ENCODE measurements at regions not wholly inside any gene's neighbourhood (a gene's known extent, or its start where the extent isn't known, plus 50 kb on each side); places are given as distances from the start of the nearest gene placed in this dataset.

GRCh38 chr1:83787246-83787998 is 211.5 kb downstream of the TTLL7 start:
- DNase-seq (ENCODE audit: low spot score in 2 of 2): no peak
- Histone ChIP-seq H3K4me3 (no peak overlapping the region), H3K27ac (no peak overlapping the region), H3K9me3 (peaks cover 0 to 7% of the 10 kb centered on the region in 2 donors), H3K36me3 (no peaks in the 10 kb centered on the region), H3K4me1 (no peaks in the 10 kb centered on the region), H3K27me3 (no peaks in the 10 kb centered on the region)
- intact Hi-C loops (cut with DNase I; ENCODE audit: low total_unique reads): no loop called here
- no peak for TF ChIP-seq POLR2AphosphoS5 (IDR thresholded peaks at IDR 0.05)
- TF ChIP-seq, protein P1, sequence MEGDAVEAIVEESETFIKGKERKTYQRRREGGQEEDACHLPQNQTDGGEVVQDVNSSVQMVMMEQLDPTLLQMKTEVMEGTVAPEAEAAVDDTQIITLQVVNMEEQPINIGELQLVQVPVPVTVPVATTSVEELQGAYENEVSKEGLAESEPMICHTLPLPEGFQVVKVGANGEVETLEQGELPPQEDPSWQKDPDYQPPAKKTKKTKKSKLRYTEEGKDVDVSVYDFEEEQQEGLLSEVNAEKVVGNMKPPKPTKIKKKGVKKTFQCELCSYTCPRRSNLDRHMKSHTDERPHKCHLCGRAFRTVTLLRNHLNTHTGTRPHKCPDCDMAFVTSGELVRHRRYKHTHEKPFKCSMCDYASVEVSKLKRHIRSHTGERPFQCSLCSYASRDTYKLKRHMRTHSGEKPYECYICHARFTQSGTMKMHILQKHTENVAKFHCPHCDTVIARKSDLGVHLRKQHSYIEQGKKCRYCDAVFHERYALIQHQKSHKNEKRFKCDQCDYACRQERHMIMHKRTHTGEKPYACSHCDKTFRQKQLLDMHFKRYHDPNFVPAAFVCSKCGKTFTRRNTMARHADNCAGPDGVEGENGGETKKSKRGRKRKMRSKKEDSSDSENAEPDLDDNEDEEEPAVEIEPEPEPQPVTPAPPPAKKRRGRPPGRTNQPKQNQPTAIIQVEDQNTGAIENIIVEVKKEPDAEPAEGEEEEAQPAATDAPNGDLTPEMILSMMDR (IDR thresholded peaks at IDR 0.05): no peak
- TF ChIP-seq POLR2A (IDR thresholded peaks at IDR 0.05): no peak

DNA sequence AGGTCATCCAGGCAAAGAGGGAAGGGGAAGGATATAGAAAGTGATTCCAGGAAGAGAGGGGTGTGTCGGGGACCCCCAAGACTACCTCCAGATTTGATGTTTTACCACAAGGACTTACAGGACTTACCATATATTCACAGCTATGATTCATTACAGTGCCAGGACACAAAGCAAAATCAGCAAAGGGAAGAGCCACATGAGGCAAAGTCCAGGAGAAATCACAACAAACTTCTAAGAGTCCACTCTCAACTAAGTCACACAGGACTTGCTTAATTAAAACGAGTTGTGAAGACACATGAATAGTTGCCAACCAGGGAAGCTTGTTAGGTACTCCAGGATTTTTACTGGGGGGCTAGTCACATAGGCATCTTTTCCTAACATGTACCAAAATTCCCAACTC is 217.3 kb downstream of the TTLL7 start:
- DNase-seq (ENCODE audit: low spot score in 2 of 2): no peak
- intact Hi-C loops (cut with DNase I; ENCODE audit: low total_unique reads): no loop called here
- TF ChIP-seq POLR2AphosphoS5 (IDR thresholded peaks at IDR 0.05) (no peak), POLR2A (IDR thresholded peaks at IDR 0.05) (no peak)
- TF ChIP-seq, protein P1 (IDR thresholded peaks at IDR 0.05): no peak
- Histone ChIP-seq H3K27ac (no peak overlapping the region), H3K4me3 (no peak overlapping the region), H3K9me3 (peaks cover 0 to 7% of the 10 kb centered on the region in 2 donors), H3K27me3 (no peaks in the 10 kb centered on the region), H3K4me1 (no peaks in the 10 kb centered on the region), H3K36me3 (no peaks in the 10 kb centered on the region)

DNA sequence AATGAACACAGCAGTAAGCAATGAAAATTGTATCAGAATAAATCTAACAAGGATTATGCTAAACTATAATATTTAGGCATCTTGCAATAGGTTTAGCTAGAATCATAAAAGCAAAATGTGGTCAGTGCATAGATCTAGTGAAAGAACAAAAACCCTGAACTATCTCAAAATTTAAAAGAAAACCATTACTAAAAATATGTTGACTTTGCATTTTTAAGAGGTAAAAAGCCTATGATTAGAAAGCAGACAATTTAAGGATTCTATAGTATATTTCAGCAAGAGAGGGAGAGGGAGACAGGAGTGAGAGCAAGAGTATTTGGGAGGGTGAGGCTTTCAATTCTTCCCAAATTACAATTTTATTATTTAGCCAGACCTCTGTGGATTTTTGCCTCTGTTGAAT is 219.4 kb downstream of the TTLL7 start:
- H3K4me3 ChIP-seq: no peak overlapping the region
- TF ChIP-seq, protein P1 (IDR thresholded peaks at IDR 0.05): no peak
- no peak for TF ChIP-seq POLR2AphosphoS5 (IDR thresholded peaks at IDR 0.05)
- no peak for TF ChIP-seq POLR2A (IDR thresholded peaks at IDR 0.05)

GRCh38 chr1:83777758-83778101 is 221.2 kb downstream of the TTLL7 start:
- DNase-seq (ENCODE audit: low spot score in 2 of 2): no peak
- intact Hi-C loops (cut with DNase I; ENCODE audit: low total_unique reads): no loop called here
- H3K27me3 ChIP-seq: no peaks in the 10 kb centered on the region
- H3K36me3 ChIP-seq: no peaks in the 10 kb centered on the region
- no peaks in the 10 kb centered on the region for H3K4me1 ChIP-seq
- no peak overlapping the region for H3K27ac ChIP-seq
- no peaks in the 10 kb centered on the region for H3K9me3 ChIP-seq
- no peak overlapping the region for H3K4me3 ChIP-seq
- TF ChIP-seq, protein P1 (IDR thresholded peaks at IDR 0.05): no peak
- TF ChIP-seq POLR2AphosphoS5 (IDR thresholded peaks at IDR 0.05) (no peak), POLR2A (IDR thresholded peaks at IDR 0.05) (no peak)

More for the DNA sequence above, 219.4 kb downstream of the TTLL7 start:
- Histone ChIP-seq H3K27me3 (no peaks in the 10 kb centered on the region), H3K4me1 (no peaks in the 10 kb centered on the region), H3K27ac (no peak overlapping the region), H3K9me3 (peaks cover 0 to 7% of the 10 kb centered on the region in 2 donors), H3K36me3 (no peaks in the 10 kb centered on the region)
- DNase-seq (ENCODE audit: low spot score in 2 of 2): no peak
- intact Hi-C loops (cut with DNase I; ENCODE audit: low total_unique reads): no loop called here

- Histone ChIP-seq H3K9me3 (no peaks in the 10 kb centered on the region), H3K4me1 (no peaks in the 10 kb centered on the region), H3K27ac (no peak overlapping the region), H3K4me3 (no peak overlapping the region), H3K36me3 (no peaks in the 10 kb centered on the region), H3K27me3 (no peaks in the 10 kb centered on the region)
- DNase-seq (ENCODE audit: low spot score in 2 of 2): no peak
- TF ChIP-seq, protein P1 (IDR thresholded peaks at IDR 0.05): no peak
- TF ChIP-seq POLR2A (IDR thresholded peaks at IDR 0.05): no peak
- TF ChIP-seq POLR2AphosphoS5 (IDR thresholded peaks at IDR 0.05): no peak
- intact Hi-C loops (cut with DNase I; ENCODE audit: low total_unique reads): no loop called here
Observed at GRCh38 chr1:83776913-83777757, 221.8 kb downstream of the TTLL7 start.
